ENCODE measurements at regions not wholly inside any gene's neighbourhood (a gene's known extent, or its start where the extent isn't known, plus 50 kb on each side); places are given as distances from the start of the nearest gene placed in this dataset.

DNA sequence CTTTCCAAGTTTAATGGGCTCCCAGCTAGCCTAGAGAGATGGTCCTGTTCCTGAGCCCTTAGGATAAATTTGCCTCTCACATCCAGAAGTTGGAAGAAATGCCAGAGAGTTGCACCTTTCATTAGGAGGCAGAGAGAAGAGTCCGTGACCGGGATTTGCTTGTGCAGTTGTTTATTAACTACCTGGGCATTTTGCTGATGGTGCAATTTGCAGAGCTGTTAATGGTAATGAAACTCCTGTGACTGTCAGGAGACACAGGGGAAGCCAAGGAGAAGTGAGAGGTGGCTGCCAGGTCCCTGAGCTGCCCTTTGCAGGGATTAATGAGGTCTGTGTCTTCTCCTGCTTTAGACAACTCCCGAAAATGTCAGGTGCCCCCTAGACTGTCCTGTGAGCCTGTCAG, 69.1 kb upstream of the B3GAT1 start:
- TF ChIP-seq, protein P1, sequence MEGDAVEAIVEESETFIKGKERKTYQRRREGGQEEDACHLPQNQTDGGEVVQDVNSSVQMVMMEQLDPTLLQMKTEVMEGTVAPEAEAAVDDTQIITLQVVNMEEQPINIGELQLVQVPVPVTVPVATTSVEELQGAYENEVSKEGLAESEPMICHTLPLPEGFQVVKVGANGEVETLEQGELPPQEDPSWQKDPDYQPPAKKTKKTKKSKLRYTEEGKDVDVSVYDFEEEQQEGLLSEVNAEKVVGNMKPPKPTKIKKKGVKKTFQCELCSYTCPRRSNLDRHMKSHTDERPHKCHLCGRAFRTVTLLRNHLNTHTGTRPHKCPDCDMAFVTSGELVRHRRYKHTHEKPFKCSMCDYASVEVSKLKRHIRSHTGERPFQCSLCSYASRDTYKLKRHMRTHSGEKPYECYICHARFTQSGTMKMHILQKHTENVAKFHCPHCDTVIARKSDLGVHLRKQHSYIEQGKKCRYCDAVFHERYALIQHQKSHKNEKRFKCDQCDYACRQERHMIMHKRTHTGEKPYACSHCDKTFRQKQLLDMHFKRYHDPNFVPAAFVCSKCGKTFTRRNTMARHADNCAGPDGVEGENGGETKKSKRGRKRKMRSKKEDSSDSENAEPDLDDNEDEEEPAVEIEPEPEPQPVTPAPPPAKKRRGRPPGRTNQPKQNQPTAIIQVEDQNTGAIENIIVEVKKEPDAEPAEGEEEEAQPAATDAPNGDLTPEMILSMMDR (IDR thresholded peaks at IDR 0.05), result no peak
- no peak for TF ChIP-seq EP300 (IDR thresholded peaks at IDR 0.05; ENCODE audit: low read depth)
